IMR-90 (cell line): ENCODE measurements at regions not wholly inside any gene's neighbourhood (a gene's known extent, or its start where the extent isn't known, plus 50 kb on each side); places are given as distances from the start of the nearest gene placed in this dataset.

Experiments used
- ATAC-seq: fragments of 200-7000 bp; cut with Tn5 transposase; 2 replicates; pipeline ENCODE4 v1.9.1; 2020; ENCODE audit warnings: low read depth, mild to moderate bottlenecking, moderate library complexity
- BruUV-seq: library from RNA; stranded (reverse); fragments of 400-500 nt; replicated peaks from 2 replicates; lab custom pipeline; 2021; lab: Mats Ljungman, UMichigan
- CTCF ChIA-PET: fragments of 300-600 bp; formaldehyde crosslinking; extraction: SDS; loops from one replicate; lab custom pipeline; 2021; ENCODE audit warnings: antibody characterized with exemption; lab: Yijun Ruan, JAX
- POLR2A ChIA-PET: fragments of 300-600 bp; sonication (Branson Sonifier 250); formaldehyde crosslinking; loops from one replicate; lab custom pipeline; 2022; ENCODE audit warnings: antibody characterized with exemption; ENCODE audit not compliant: unreplicated experiment; lab: Charles Lee
- DNase-seq: peaks from one replicate; pipeline ENCODE4 v3.0.0; 2013
- H2AFZ ChIP-seq: replicated peaks from 2 replicates; pipeline ENCODE3; 2013; ENCODE audit warnings: low read length, mild to moderate bottlenecking; ENCODE audit not compliant: poor library complexity
- H2AK5ac ChIP-seq: 2 replicates; pipeline ENCODE4 v1.6.1; 2013; ENCODE audit warnings: low read depth, low read length, inconsistent platforms
- H2AK9ac ChIP-seq: replicated peaks from 2 replicates; pipeline ENCODE3; 2013; ENCODE audit warnings: mild to moderate bottlenecking, low read depth, low read length, moderate library complexity; ENCODE audit not compliant: poor library complexity
- H2BK120ac ChIP-seq: 2 replicates; pipeline ENCODE4 v1.6.1; 2013; ENCODE audit warnings: low read depth, low read length, inconsistent platforms
- H2BK15ac ChIP-seq: 3 replicates; pipeline ENCODE4 v1.6.1; 2013; ENCODE audit warnings: low read depth, low read length, inconsistent platforms
- H2BK20ac ChIP-seq: 2 replicates; pipeline ENCODE4 v1.6.1; 2013; ENCODE audit warnings: low read depth, mild to moderate bottlenecking, inconsistent platforms, low read length, moderate library complexity
- H2BK5ac ChIP-seq: 2 replicates; pipeline ENCODE4 v1.6.1; 2013; ENCODE audit warnings: mild to moderate bottlenecking, low read depth, low read length, inconsistent platforms; ENCODE audit not compliant: poor library complexity, severe bottlenecking
- H3K14ac ChIP-seq: replicated peaks from 2 replicates; pipeline ENCODE4 v1.6.1; 2013; ENCODE audit warnings: low read depth, low read length, inconsistent platforms
- H3K18ac ChIP-seq: 2 replicates; pipeline ENCODE4 v1.6.1; 2013; ENCODE audit warnings: low read depth, low read length, control low read depth
- H3K23ac ChIP-seq: 2 replicates; pipeline ENCODE4 v1.6.1; 2013; ENCODE audit warnings: low read depth, low read length, inconsistent platforms
- H3K27ac ChIP-seq: 2 replicates; pipeline ENCODE4 v1.5.1; 2013; ENCODE audit warnings: mild to moderate bottlenecking, control low read depth, low read length; ENCODE audit not compliant: insufficient read depth
- H3K27me3 ChIP-seq: 2 replicates; pipeline ENCODE4 v1.6.1; 2013; ENCODE audit warnings: low read length; ENCODE audit not compliant: control insufficient read depth, insufficient read depth
- H3K36me3 ChIP-seq: 2 replicates; pipeline ENCODE4 v1.6.1; 2013; ENCODE audit warnings: low read length, mixed read lengths; ENCODE audit not compliant: control insufficient read depth, insufficient read depth
- H3K4ac ChIP-seq: 2 replicates; pipeline ENCODE4 v1.6.1; 2013; ENCODE audit warnings: low read depth, low read length, inconsistent platforms
- H3K4me1 ChIP-seq: 2 replicates; pipeline ENCODE4 v1.6.1; 2013; ENCODE audit warnings: low read length, mixed read lengths; ENCODE audit not compliant: control insufficient read depth, insufficient read depth
- H3K4me2 ChIP-seq: 2 replicates; pipeline ENCODE4 v1.6.1; 2013; ENCODE audit warnings: low read depth, mild to moderate bottlenecking, control low read depth, low read length, moderate library complexity
- H3K4me3 ChIP-seq: 2 replicates; pipeline ENCODE4 v1.5.1; 2013; ENCODE audit warnings: low read depth, mild to moderate bottlenecking, control low read depth, low read length, moderate library complexity; ENCODE audit not compliant: insufficient read depth
- H3K56ac ChIP-seq: 2 replicates; pipeline ENCODE4 v1.6.1; 2013; ENCODE audit warnings: low read length, inconsistent platforms; ENCODE audit not compliant: insufficient read depth; ENCODE audit errors: extremely low read depth
- H3K79me1 ChIP-seq, 2 experiments: 2 replicates each; pipeline ENCODE4 v1.6.1; 2013; ENCODE audit warnings: low read length in 2 of 2, inconsistent platforms in 1 of 2, low read depth in 1 of 2
- H3K9ac ChIP-seq: 2 replicates; pipeline ENCODE4 v1.6.1; 2013; ENCODE audit warnings: low read depth, low read length, control low read depth
- H3K9me1 ChIP-seq: 2 replicates; pipeline ENCODE4 v1.6.1; 2013; ENCODE audit warnings: low read length, inconsistent platforms; ENCODE audit not compliant: insufficient read depth
- H3K9me3 ChIP-seq: 2 replicates; pipeline ENCODE4 v1.6.1; 2013; ENCODE audit warnings: low read length; ENCODE audit not compliant: control insufficient read depth, insufficient read depth
- H4K20me1 ChIP-seq: 2 replicates; pipeline ENCODE4 v1.6.1; 2013; ENCODE audit warnings: low read length, inconsistent platforms; ENCODE audit not compliant: insufficient read depth
- H4K5ac ChIP-seq: 2 replicates; pipeline ENCODE4 v1.6.1; 2013; ENCODE audit warnings: mild to moderate bottlenecking, low read depth, low read length, control low read depth
- H4K8ac ChIP-seq, 2 experiments: 2 replicates each; pipeline ENCODE4 v1.6.1; 2013; ENCODE audit warnings: low read depth in 2 of 2, low read length in 2 of 2, control low read depth in 1 of 2, inconsistent platforms in 1 of 2
- H4K91ac ChIP-seq: 2 replicates; pipeline ENCODE4 v1.6.1; 2013; ENCODE audit warnings: low read depth, low read length, inconsistent platforms; ENCODE audit not compliant: insufficient read depth
- BHLHE40 ChIP-seq: fragments of 150-350 bp; IDR thresholded peaks from 2 replicates; pipeline ENCODE4 v1.6.1; 2016; ENCODE audit warnings: mild to moderate bottlenecking, low read depth, low read length
- CEBPB ChIP-seq: IDR thresholded peaks from 2 replicates; pipeline ENCODE4 v1.6.1; 2012; ENCODE audit warnings: low read depth, low read length, improper control_type of control experiment
- CHD1 ChIP-seq: IDR thresholded peaks from 2 replicates; pipeline ENCODE4 v1.6.1; 2012; ENCODE audit warnings: low read depth, low read length, improper control_type of control experiment
- FOS ChIP-seq: fragments of 150-350 bp; IDR thresholded peaks from 2 replicates; pipeline ENCODE4 v1.6.1; 2016; ENCODE audit warnings: low read depth, low read length
- MAFK ChIP-seq: IDR thresholded peaks from 2 replicates; pipeline ENCODE4 v1.6.1; 2012; ENCODE audit warnings: low read depth, low read length, improper control_type of control experiment
- MAZ ChIP-seq: IDR thresholded peaks from 2 replicates; pipeline ENCODE4 v1.6.1; 2012; ENCODE audit warnings: low read depth, mild to moderate bottlenecking, low read length, improper control_type of control experiment, moderate library complexity, borderline replicate concordance
- MXI1 ChIP-seq: IDR thresholded peaks from 2 replicates; pipeline ENCODE4 v1.6.1; 2012; ENCODE audit warnings: low read depth, mild to moderate bottlenecking, low read length, moderate library complexity, borderline replicate concordance
- NFE2L2 ChIP-seq: fragments of 150-350 bp; IDR thresholded peaks from 2 replicates; pipeline ENCODE4 v1.6.1; 2016; ENCODE audit warnings: low read depth, mild to moderate bottlenecking, low read length
- RCOR1 ChIP-seq: IDR thresholded peaks from 2 replicates; pipeline ENCODE4 v1.6.1; 2012; ENCODE audit warnings: mild to moderate bottlenecking, low read length, improper control_type of control experiment; ENCODE audit not compliant: insufficient replicate concordance
- RFX5 ChIP-seq: IDR thresholded peaks from 2 replicates; pipeline ENCODE4 v1.8.0; 2012; ENCODE audit warnings: low read depth, mild to moderate bottlenecking, low read length, moderate library complexity
- SMC3 ChIP-seq: fragments of 150-350 bp; IDR thresholded peaks from 2 replicates; pipeline ENCODE4 v1.6.1; 2016; ENCODE audit warnings: low read depth, mild to moderate bottlenecking, antibody characterized with exemption, low read length, moderate library complexity
- WGBS, 2 experiments: methylation state at CpG; one replicate each; pipeline versions ENCODE4 v1.1.5 to v1.1.7; 2013; ENCODE audit warnings: missing lambda C conversion rate in 2 of 2; ENCODE audit not compliant: insufficient read length in 1 of 2; ENCODE audit errors: extremely low coverage in 2 of 2; 5-methylcytosine and 5-hydroxymethylcytosine counted together
- dilution Hi-C: fragments of 300-500 bp; cut with HindIII; formaldehyde crosslinking; loops from one replicate; pipeline ENCODE4 v1.14.3; 2018; ENCODE audit warnings: low sequenced_read_pairs; ENCODE audit not compliant: unreplicated experiment
- in situ Hi-C: fragments of 300-500 bp; cut with MboI; formaldehyde crosslinking; loops from 3 replicates; pipeline ENCODE4 v1.14.3; 2019; ENCODE audit warnings: low sequenced_read_pairs, inconsistent platforms, mixed read lengths
- intact Hi-C: fragments of 100-400 bp; cut with micrococcal nuclease; formaldehyde crosslinking; loops from 2 replicates; pipeline ENCODE4 v1.10.0; 2022
- TF ChIP-seq, protein P1 (sequence below): fragments of 150-350 bp; IDR thresholded peaks from 2 replicates; pipeline ENCODE4 v1.6.1; 2016; ENCODE audit warnings: low read depth, mild to moderate bottlenecking, low read length, moderate library complexity, borderline replicate concordance

DNA sequence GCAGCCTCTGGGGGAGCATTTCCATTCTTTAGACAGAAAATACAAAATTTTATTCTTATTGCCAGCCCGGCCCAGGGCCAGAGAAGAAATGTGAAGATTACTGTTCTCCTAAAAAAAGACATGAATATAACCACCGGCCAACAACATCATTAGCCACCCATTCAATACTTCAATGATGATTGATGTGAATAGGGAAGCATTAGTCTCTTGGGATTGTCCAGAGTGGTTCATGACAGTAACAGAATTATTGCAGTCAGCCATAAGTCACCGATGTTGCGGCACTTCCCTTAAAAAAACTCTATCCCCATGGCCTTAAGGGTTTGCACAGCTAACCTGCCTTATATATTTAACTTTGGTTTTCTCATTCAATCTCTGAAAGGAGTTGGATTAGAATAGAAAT is 418.7 kb downstream of the CENPC start:
- dilution Hi-C loops = no loop called here

More for the DNA sequence above, 418.7 kb downstream of the CENPC start:
- Histone ChIP-seq H3K9ac (no peak overlapping the region), H3K9me1 (no peaks in the 10 kb centered on the region), H4K8ac (no peak overlapping the region), H3K36me3 (no peaks in the 10 kb centered on the region), H3K27me3 (no peaks in the 10 kb centered on the region), H4K5ac (no peak overlapping the region), H2BK5ac (no peak overlapping the region), H3K9me3 (no peaks in the 10 kb centered on the region), H3K27ac (no peak overlapping the region), H3K4me3 (no peak overlapping the region), H3K18ac (no peak overlapping the region), H2BK120ac (no peak overlapping the region), H3K79me1 (no peaks in the 10 kb centered on the region), H2BK20ac (no peak overlapping the region), H3K14ac (no peak overlapping the region), H2BK15ac (no peak overlapping the region), H2AK9ac (no peak overlapping the region), H2AFZ (no peak overlapping the region), H3K4me1 (no peaks in the 10 kb centered on the region), H3K4me2 (no peak overlapping the region), H4K20me1 (no peaks in the 10 kb centered on the region), H3K23ac (no peak overlapping the region), H3K56ac (no peak overlapping the region), H4K91ac (no peak overlapping the region), H3K4ac (no peak overlapping the region), H2AK5ac (no peak overlapping the region)
- ATAC-seq (no peak), DNase-seq (no peak)
- no peak for TF ChIP-seq RFX5
- no peak for TF ChIP-seq MXI1
- no peak for TF ChIP-seq BHLHE40
- TF ChIP-seq MAFK = no peak
- TF ChIP-seq CEBPB = no peak
- no peak for TF ChIP-seq NFE2L2
- no peak for TF ChIP-seq RCOR1
- TF ChIP-seq, protein P1, sequence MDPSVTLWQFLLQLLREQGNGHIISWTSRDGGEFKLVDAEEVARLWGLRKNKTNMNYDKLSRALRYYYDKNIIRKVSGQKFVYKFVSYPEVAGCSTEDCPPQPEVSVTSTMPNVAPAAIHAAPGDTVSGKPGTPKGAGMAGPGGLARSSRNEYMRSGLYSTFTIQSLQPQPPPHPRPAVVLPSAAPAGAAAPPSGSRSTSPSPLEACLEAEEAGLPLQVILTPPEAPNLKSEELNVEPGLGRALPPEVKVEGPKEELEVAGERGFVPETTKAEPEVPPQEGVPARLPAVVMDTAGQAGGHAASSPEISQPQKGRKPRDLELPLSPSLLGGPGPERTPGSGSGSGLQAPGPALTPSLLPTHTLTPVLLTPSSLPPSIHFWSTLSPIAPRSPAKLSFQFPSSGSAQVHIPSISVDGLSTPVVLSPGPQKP = no peak
- TF ChIP-seq SMC3 = no peak
- no peak for TF ChIP-seq CHD1
- TF ChIP-seq FOS = no peak
- TF ChIP-seq MAZ = no peak
- in situ Hi-C loops (no loop called here), intact Hi-C loops (no loop called here)
- no CpG with 5 or more reads among the region's 4 CpGs for WGBS, 2 experiments
- ChIA-PET CTCF (no interaction called here), POLR2A (no interaction called here)
- BruUV-seq = no TSS peak
